ENCODE measurements at regions not wholly inside any gene's neighbourhood (a gene's known extent, or its start where the extent isn't known, plus 50 kb on each side); places are given as distances from the start of the nearest gene placed in this dataset.

- H3K27ac ChIP-seq = no peak overlapping the region
- no peaks in the 10 kb centered on the region for H3K4me1 ChIP-seq
- WGBS, 4 donors = 61 to 67% (median 62%) methylated on average over 4 of the region's 4 CpGs
- H3K9me3 ChIP-seq = peaks cover 0 to 18% (median 0%) of the 10 kb centered on the region in 12 donors
- H3K36me3 ChIP-seq = no peaks in the 10 kb centered on the region
- intact Hi-C loops (cut with DNase I) = no loop called here
- DNase-seq (no peak), ATAC-seq (no peak)
- no peaks in the 10 kb centered on the region for H3K27me3 ChIP-seq
- TF ChIP-seq POLR2A (IDR thresholded peaks at IDR 0.05) (no peak), CTCF (IDR thresholded peaks at IDR 0.05) (no peak)
- H3K4me3 ChIP-seq = no peak overlapping the region
Observed at GRCh38 chr2:35343135-35343534, 1012.4 kb upstream of the CRIM1 start.

- Histone ChIP-seq H3K9me3 (peaks cover 0 to 18% (median 0%) of the 10 kb centered on the region in 12 donors), H3K4me3 (no peak overlapping the region), H3K4me1 (no peaks in the 10 kb centered on the region), H3K27me3 (no peaks in the 10 kb centered on the region), H3K27ac (no peak overlapping the region), H3K36me3 (no peaks in the 10 kb centered on the region)
- intact Hi-C loops (cut with DNase I) = no loop called here
- DNase-seq = no peak
- TF ChIP-seq CTCF (IDR thresholded peaks at IDR 0.05) = no peak
- TF ChIP-seq POLR2A (IDR thresholded peaks at IDR 0.05) = no peak
- ATAC-seq = no peak
Observed at GRCh38 chr2:35339211-35339610, 1016.4 kb upstream of the CRIM1 start.

- H3K9me3 ChIP-seq = peaks cover 0 to 14% (median 0%) of the 10 kb centered on the region in 12 donors
- TF ChIP-seq POLR2A (IDR thresholded peaks at IDR 0.05) (no peak), CTCF (IDR thresholded peaks at IDR 0.05) (no peak)
- H3K4me1 ChIP-seq = no peaks in the 10 kb centered on the region
- 93 to 95% (median 94%) methylated on average over 2 of the region's 2 CpGs for WGBS, 4 donors
- no peak overlapping the region for H3K4me3 ChIP-seq
- DNase-seq (no peak), ATAC-seq (no peak)
- no peaks in the 10 kb centered on the region for H3K36me3 ChIP-seq
- no peaks in the 10 kb centered on the region for H3K27me3 ChIP-seq
- H3K27ac ChIP-seq = no peak overlapping the region
- intact Hi-C loops (cut with DNase I) = no loop called here
Observed at GRCh38 chr2:35337922-35338321, 1017.7 kb upstream of the CRIM1 start.

- ATAC-seq = no peak
- DNase-seq = no peak
- Histone ChIP-seq H3K36me3 (no peaks in the 10 kb centered on the region), H3K4me3 (no peak overlapping the region), H3K9me3 (no peaks in the 10 kb centered on the region), H3K27me3 (no peaks in the 10 kb centered on the region), H3K4me1 (no peaks in the 10 kb centered on the region), H3K27ac (no peak overlapping the region)
- 40 to 45% (median 43%) methylated on average over 1 of the region's 1 CpG for WGBS, 4 donors
- TF ChIP-seq POLR2A (IDR thresholded peaks at IDR 0.05) (no peak), CTCF (IDR thresholded peaks at IDR 0.05) (no peak)
- intact Hi-C loops (cut with DNase I) = no loop called here
Observed at GRCh38 chr2:35314049-35314448, 1041.5 kb upstream of the CRIM1 start.
